ENCODE measurements at regions not wholly inside any gene's neighbourhood (a gene's known extent, or its start where the extent isn't known, plus 50 kb on each side); places are given as distances from the start of the nearest gene placed in this dataset.

GRCh38 chr11:79570104-79570503 is 129.3 kb upstream of the TENM4 start:
- DNase-seq = no peak

GRCh38 chr11:79564288-79564925 is 123.6 kb upstream of the TENM4 start:
- DNase-seq = no peak

- no peak for DNase-seq
Observed at GRCh38 chr11:79561496-79561895, 120.7 kb upstream of the TENM4 start.

GRCh38 chr11:79550809-79551208 is 110.0 kb upstream of the TENM4 start:
- no peak for DNase-seq

DNA sequence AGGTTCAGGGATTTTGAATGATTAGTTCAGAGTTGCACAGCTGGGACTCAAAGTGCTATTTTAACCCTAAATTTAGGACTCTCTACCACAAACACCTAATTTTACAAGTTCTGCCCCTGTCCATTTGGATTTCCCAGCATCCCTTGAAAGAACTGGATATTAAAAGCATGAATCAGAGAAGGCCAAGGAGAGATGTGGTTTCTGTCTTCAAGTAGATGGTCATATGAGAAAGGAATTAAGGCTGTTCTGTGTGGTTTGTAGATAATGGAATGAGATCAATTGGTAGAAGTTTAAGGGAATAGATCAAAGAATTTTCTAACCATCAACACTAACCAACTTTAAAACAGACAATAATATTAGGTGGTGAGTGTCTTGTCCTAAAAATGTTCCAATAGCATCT is 106.4 kb upstream of the TENM4 start:
- no peak for DNase-seq

GRCh38 chr11:79546351-79546750 is 105.5 kb upstream of the TENM4 start:
- DNase-seq = peak; percentile 23

DNA sequence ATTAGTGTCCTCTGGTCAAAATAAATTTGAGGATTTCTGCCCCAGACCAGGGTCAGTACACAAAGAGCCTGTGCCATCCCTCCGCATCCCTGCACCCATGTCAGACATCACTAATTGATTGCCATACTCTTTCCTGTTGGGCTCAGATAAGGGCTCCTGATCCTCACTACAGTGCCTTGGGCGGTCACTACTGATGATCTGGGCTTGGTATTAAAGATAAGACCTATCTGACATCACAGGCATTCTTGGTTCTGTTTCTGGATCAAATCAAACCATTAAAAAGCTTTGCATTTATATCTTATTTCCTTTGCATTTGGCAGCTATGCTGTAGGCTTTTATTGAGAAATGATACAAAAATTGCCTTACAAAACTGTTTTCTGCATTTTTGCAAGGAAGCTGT is 103.5 kb upstream of the TENM4 start:
- no peak for DNase-seq

DNA sequence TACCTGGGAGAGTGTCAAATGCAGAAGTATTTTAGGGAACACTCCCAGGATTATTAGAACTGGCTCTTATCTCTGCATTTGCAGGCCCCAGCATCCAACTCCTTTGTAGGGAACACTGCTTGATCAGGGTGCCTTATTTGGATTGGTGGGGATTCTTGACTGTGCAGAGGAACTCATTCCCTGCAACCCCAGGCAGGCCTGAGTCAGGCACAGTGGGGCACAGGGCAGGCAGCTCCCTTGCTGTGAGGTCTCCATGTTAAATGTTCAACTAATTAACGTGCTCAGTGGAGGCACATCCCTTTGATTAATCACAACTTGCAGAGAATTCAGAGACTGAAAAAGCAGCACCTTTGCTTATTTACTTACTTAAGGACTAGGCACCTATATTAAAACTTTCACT is 102.3 kb upstream of the TENM4 start:
- DNase-seq = no peak

DNA sequence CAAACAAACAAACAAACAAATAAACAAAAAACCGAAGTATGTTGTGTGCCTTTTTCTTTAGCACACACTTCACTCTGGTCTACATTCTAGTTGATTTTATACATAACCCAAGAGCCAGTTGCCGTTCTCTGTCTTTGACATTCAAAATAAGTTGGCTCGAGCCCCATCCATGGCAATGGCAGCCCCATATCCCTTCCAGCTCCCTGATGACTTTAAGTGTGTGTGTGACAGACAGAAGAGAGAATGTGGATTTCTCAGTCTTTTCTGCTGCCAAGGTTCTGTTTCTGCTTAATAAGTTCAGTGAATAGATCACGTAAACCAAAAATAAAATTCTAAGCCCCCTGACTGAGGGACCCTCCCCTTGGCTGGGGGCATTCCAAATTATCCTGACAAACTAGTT is 100.6 kb upstream of the TENM4 start:
- DNase-seq = no peak

- no peak for DNase-seq
Observed at GRCh38 chr11:79538775-79539174, 97.9 kb upstream of the TENM4 start.

DNA sequence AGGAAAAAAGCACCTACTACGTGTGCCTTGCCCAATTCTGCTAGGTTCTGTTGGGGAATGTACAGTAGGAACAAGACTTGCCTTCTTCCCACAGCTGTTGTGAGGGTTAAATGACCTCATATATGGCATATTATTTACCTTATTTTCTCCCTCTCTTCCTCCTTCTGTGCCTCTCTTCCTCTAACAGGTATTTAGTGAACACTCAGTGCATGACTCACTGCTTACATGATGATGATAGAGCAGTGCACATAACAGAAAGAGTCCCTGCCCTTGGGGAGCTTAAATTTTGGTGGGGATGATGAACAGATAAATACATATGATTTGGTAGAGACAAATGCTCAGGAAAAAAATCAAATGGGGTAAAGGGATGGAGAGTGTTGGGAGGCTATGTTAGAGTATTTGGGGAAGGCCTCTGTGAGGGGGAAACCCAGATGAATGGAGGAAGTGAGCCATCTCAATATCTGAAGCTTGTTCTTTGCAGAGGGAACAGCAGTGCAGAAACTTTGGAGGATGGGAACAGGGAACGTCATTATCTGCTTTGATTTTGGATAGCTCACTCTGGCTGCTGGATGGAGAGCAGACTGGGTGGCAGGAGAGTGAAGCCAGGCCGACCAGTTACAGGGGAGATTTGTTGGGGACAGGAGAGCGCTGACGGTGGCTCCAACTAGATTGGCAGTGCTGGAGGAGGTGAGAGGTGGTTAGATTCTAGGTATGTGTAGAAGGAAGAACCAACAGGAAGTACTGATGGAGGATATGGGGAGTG is 95.5 kb upstream of the TENM4 start:
- no peak for DNase-seq

GRCh38 chr11:79535606-79536005 is 94.8 kb upstream of the TENM4 start:
- DNase-seq = no peak

- DNase-seq = no peak
Observed at GRCh38 chr11:79525257-79525656, 84.4 kb upstream of the TENM4 start.

DNA sequence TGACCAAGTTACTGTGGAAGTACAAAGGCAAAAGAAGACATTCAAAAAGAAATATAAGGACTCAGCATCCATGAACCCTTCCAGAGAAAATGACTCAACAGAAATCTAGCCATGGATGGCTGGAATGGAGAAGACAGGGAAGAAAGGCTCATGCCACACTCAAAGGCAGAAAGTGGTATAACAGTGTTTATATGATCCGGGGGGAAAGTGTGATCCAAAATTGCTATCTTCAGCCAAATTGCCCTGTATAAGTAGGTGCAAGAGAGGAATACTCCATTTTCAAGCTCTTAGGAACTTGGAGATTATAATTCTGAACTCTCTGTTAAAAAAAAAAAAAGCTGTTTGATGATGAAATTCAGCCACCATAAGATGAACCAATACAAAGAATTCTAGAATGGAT is 81.8 kb upstream of the TENM4 start:
- DNase-seq = no peak

GRCh38 chr11:79520086-79520485 is 79.3 kb upstream of the TENM4 start:
- no peak for DNase-seq

GRCh38 chr11:79515781-79516180 is 75.0 kb upstream of the TENM4 start:
- no peak for DNase-seq

GRCh38 chr11:79514695-79515094 is 73.9 kb upstream of the TENM4 start:
- no peak for DNase-seq

DNA sequence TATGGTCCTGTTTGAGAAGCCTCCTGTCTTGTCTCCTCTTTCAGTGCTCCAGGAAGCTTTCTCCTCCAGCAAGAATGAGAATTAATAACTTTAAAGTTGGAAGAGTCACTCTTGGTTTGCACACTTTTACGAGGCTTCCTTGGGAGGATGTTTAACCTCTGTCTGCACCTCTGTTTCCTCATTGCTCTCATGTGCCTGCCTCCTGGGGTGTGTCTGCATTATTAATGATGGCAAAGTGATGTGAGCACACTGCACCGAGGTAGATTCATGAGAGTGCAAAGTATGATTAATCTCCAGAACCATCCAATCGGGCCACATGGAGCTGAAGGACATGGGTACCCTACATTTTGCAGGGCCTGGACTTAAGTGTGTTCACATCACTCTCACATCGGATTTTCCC is 73.5 kb upstream of the TENM4 start:
- no peak for DNase-seq

DNA sequence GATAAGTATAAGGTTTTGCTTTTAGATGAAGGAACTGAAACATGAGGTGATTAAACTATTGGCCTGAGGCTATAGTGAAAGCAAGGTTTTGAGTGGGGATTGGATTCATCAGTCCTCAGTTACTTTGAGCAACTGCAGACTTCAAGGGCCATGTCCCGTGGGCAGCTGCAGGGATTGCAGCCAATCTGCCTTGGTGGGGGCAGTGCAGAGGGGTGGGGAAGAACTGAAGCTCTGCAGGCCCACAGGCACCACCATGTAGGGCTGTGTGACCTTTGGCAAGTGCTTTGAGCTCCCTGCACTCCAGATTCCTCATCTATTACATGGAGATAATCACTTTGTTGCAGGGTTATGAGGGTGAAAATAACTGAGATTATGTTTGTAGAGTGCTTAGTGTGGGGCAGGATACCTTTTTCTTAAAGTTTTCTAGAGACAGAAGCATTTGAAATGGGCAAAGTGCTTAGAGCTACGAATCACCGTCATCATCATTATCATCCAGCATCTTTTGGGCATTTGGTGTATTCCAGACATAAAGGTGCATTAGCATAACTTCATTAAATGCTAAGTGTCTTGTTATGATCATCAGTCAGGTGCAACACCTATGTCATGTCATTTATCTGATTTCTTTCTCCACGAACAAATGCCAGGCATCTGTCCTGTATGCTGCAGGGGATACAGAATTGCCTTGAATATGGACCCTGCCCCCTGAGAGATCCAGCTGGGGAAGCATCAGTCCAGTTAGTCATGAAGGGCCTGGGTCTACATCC is 72.1 kb upstream of the TENM4 start:
- DNase-seq = no peak

- DNase-seq = no peak
Observed at GRCh38 chr11:79510960-79511359, 70.1 kb upstream of the TENM4 start.

DNA sequence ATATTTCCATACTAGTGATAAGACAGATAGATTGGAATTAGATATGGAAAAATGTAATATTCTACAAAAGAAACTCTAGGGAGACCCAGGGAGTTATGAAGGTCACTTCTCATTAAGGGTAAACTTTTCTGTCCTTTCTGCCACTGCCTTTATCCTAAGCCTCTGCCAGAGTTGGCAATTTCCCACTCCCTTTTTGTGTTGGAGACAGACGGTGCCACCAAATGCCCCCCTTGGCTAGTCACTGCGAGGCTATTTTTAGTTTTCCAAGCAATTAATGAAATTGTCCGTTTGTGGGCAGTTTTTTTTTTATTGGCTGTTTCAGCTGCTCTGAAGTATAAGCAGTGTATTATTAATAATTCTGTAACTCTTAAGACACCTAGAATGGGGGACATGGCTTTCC is 67.6 kb upstream of the TENM4 start:
- DNase-seq = no peak

GRCh38 chr11:79507706-79508105 is 66.9 kb upstream of the TENM4 start:
- DNase-seq = no peak

- no peak for DNase-seq
Observed at GRCh38 chr11:79506734-79507344, 66.0 kb upstream of the TENM4 start.

- no peak for DNase-seq
Observed at GRCh38 chr11:79506124-79506523, 65.3 kb upstream of the TENM4 start.

Measured in DMS79 treated with DMSO at 0.1 percent for 48 hours (cell line).